K562 (cell line): ENCODE measurements at regions not wholly inside any gene's neighbourhood (a gene's known extent, or its start where the extent isn't known, plus 50 kb on each side); places are given as distances from the start of the nearest gene placed in this dataset.

Experiments
- ARID3A ChIP-seq: IDR thresholded peaks from 2 replicates; pipeline ENCODE4 v1.6.1; 2012; ENCODE audit warnings: low read depth, low read length, improper control_type of control experiment, borderline replicate concordance
- CHD2 ChIP-seq: IDR thresholded peaks from 2 replicates; pipeline ENCODE4 v1.6.1; 2011; ENCODE audit warnings: low read depth, low read length
- CSDE1 ChIP-seq, 2 experiments: fragments of 450-650 bp; IDR thresholded peaks; 2 replicates each; pipeline ENCODE4 v1.6.1; 2016; ENCODE audit warnings: mild to moderate bottlenecking in 1 of 2
- ETV1 ChIP-seq: fragments of 450-650 bp; conservative IDR thresholded peaks from 2 replicates; pipeline ENCODE4 v1.6.1; 2016; ENCODE audit warnings: missing genetic modification characterization, control low read depth, low read depth, missing compliant biosample characterization
- GTF2E2 ChIP-seq: fragments of 200-800 bp; sonication (Bioruptor generic); IDR thresholded peaks from 2 replicates; pipeline ENCODE4 v1.6.1; 2016; ENCODE audit warnings: missing genetic modification characterization, missing compliant biosample characterization
- HIVEP1 ChIP-seq: fragments of 250-450 bp; sonication (Bioruptor Pico); IDR thresholded peaks from 2 replicates; pipeline ENCODE4 v1.4.0; 2020; ENCODE audit warnings: mild to moderate bottlenecking
- NFE2L1 ChIP-seq: fragments of 450-650 bp; IDR thresholded peaks from 2 replicates; pipeline ENCODE4 v1.6.1; 2016; ENCODE audit warnings: missing genetic modification characterization, low read depth, mild to moderate bottlenecking, missing compliant biosample characterization, moderate library complexity, borderline replicate concordance
- NR3C1 ChIP-seq: sonication (generic); formaldehyde crosslinking; IDR thresholded peaks from 2 replicates; pipeline ENCODE4 v1.8.1; 2022; ENCODE audit warnings: missing genetic modification reagents
- PHF21A ChIP-seq: fragments of 450-650 bp; IDR thresholded peaks from 2 replicates; pipeline ENCODE4 v1.6.1; 2017; ENCODE audit warnings: low read depth, borderline replicate concordance
- PHF8 ChIP-seq: fragments of 200-600 bp; sonication (generic); IDR thresholded peaks from 2 replicates; pipeline ENCODE4 v1.6.1; 2012; ENCODE audit warnings: mixed run types, mild to moderate bottlenecking, inconsistent platforms, low read length, moderate library complexity, borderline replicate concordance
- PPARD ChIP-seq: fragments of 250-450 bp; sonication (Bioruptor Pico); IDR thresholded peaks from 2 replicates; pipeline ENCODE4 v1.8.0; 2022; ENCODE audit warnings: inconsistent platforms, mild to moderate bottlenecking, moderate library complexity
- SLC30A9 ChIP-seq: fragments of 250-450 bp; sonication (Bioruptor Pico); IDR thresholded peaks from 2 replicates; pipeline ENCODE4 v1.8.0; 2022; ENCODE audit warnings: mild to moderate bottlenecking, moderate library complexity
- SREBF2 ChIP-seq: sonication (generic); formaldehyde crosslinking; IDR thresholded peaks from 2 replicates; pipeline ENCODE4 v1.4.0; 2020; ENCODE audit warnings: mild to moderate bottlenecking, missing genetic modification reagents
- TCFL5 ChIP-seq: fragments of 250-450 bp; sonication (Bioruptor Pico); conservative IDR thresholded peaks from 2 replicates; pipeline ENCODE4 v1.6.1; 2021; ENCODE audit warnings: mild to moderate bottlenecking, moderate library complexity, matching md5 sums
- ZNF184 ChIP-seq: sonication (generic); formaldehyde crosslinking; IDR thresholded peaks from 2 replicates; pipeline ENCODE4 v1.5.0; 2020; ENCODE audit warnings: missing genetic modification reagents
- ZNF695 ChIP-seq: fragments of 450-650 bp; formaldehyde crosslinking; IDR thresholded peaks from 2 replicates; pipeline ENCODE4 v1.4.0; 2020; ENCODE audit warnings: mild to moderate bottlenecking, moderate library complexity
- ZSCAN29 ChIP-seq: fragments of 450-650 bp; IDR thresholded peaks from 2 replicates; pipeline ENCODE4 v1.6.1; 2017
- TF ChIP-seq, protein P1 (sequence below): sonication (generic); formaldehyde crosslinking; IDR thresholded peaks from 2 replicates; pipeline ENCODE4 v1.8.0; 2022; ENCODE audit warnings: mild to moderate bottlenecking, missing genetic modification reagents
- TF ChIP-seq, protein P2 (sequence below): sonication (generic); formaldehyde crosslinking; IDR thresholded peaks from 2 replicates; pipeline ENCODE4 v1.8.1; 2023; ENCODE audit warnings: mild to moderate bottlenecking, missing genetic modification reagents
- TF ChIP-seq, protein P3 (sequence below), 3 experiments: fragments of 200-800 bp in 1 of 3; fragments of 250-450 bp in 1 of 3; fragments of 450-650 bp in 1 of 3; sonication (Bioruptor Pico) in 1 of 3; sonication (Bioruptor generic) in 1 of 3; formaldehyde crosslinking in 1 of 3; IDR thresholded peaks; 2 replicates each; pipeline versions ENCODE4 v1.6.1 to v1.8.0; 2016 to 2022; ENCODE audit warnings: mild to moderate bottlenecking in 2 of 3, missing genetic modification characterization in 2 of 3, missing compliant biosample characterization in 1 of 3, moderate library complexity in 1 of 3

DNA sequence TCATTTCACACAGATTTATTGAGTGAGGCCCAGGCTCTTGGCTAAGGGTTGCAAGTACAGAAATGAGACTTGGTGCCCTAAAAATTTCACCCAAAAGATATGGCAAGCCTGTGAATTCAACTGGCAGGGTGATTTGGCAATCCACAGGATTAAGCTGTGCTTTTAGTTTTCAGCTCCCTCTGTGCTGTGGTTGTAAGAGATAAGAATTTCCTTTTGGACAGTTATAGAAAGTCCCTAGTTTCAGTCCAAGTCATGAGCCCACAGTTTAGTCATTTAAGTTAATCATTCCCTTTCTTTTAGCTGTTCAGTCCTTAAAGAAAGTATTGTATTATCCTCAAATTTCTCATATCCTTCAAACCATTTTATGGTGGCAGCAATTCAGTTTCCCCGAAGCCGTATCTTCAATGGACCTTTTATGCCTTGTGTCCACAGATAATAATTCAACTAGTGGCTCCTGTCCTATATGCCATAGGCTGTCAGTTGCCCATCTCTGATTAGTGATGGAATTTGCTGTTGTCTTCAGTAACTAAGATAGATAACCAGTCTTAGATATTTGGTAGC lies 73.4 kb upstream of the NAMPT start (continued):
- TF ChIP-seq PPARD (CRISPR knock-in tag): no peak
- no peak for TF ChIP-seq TCFL5 (CRISPR knock-in tag)
- no peak for TF ChIP-seq SLC30A9 (CRISPR knock-in tag)
- TF ChIP-seq ETV1 (tag): 0 out of 2 replicates have a peak, but pooled peaks have one; percentile 4
- no peak for TF ChIP-seq NFE2L1
- peak; percentile 77; the same call in 1 of the 2 replicates for TF ChIP-seq ARID3A
- no peak for TF ChIP-seq PHF21A
- TF ChIP-seq ZNF184 (CRISPR knock-in tag): no peak
- TF ChIP-seq SREBF2: no peak
- no peak for TF ChIP-seq CSDE1 (IDR thresholded peaks at IDR 0.05)
- no peak for TF ChIP-seq CHD2
- no peak for TF ChIP-seq PHF8
- no peak for TF ChIP-seq GTF2E2 (tag)
- no peak for TF ChIP-seq NR3C1 (CRISPR knock-in tag)
- TF ChIP-seq, protein P1, sequence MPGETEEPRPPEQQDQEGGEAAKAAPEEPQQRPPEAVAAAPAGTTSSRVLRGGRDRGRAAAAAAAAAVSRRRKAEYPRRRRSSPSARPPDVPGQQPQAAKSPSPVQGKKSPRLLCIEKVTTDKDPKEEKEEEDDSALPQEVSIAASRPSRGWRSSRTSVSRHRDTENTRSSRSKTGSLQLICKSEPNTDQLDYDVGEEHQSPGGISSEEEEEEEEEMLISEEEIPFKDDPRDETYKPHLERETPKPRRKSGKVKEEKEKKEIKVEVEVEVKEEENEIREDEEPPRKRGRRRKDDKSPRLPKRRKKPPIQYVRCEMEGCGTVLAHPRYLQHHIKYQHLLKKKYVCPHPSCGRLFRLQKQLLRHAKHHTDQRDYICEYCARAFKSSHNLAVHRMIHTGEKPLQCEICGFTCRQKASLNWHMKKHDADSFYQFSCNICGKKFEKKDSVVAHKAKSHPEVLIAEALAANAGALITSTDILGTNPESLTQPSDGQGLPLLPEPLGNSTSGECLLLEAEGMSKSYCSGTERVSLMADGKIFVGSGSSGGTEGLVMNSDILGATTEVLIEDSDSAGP (CRISPR knock-in tag): no peak
- no peak for TF ChIP-seq ZSCAN29
- TF ChIP-seq, protein P2, sequence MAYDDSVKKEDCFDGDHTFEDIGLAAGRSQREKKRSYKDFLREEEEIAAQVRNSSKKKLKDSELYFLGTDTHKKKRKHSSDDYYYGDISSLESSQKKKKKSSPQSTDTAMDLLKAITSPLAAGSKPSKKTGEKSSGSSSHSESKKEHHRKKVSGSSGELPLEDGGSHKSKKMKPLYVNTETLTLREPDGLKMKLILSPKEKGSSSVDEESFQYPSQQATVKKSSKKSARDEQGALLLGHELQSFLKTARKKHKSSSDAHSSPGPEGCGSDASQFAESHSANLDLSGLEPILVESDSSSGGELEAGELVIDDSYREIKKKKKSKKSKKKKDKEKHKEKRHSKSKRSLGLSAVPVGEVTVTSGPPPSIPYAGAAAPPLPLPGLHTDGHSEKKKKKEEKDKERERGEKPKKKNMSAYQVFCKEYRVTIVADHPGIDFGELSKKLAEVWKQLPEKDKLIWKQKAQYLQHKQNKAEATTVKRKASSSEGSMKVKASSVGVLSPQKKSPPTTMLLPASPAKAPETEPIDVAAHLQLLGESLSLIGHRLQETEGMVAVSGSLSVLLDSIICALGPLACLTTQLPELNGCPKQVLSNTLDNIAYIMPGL (CRISPR knock-in tag): no peak
- TF ChIP-seq, protein P3, sequence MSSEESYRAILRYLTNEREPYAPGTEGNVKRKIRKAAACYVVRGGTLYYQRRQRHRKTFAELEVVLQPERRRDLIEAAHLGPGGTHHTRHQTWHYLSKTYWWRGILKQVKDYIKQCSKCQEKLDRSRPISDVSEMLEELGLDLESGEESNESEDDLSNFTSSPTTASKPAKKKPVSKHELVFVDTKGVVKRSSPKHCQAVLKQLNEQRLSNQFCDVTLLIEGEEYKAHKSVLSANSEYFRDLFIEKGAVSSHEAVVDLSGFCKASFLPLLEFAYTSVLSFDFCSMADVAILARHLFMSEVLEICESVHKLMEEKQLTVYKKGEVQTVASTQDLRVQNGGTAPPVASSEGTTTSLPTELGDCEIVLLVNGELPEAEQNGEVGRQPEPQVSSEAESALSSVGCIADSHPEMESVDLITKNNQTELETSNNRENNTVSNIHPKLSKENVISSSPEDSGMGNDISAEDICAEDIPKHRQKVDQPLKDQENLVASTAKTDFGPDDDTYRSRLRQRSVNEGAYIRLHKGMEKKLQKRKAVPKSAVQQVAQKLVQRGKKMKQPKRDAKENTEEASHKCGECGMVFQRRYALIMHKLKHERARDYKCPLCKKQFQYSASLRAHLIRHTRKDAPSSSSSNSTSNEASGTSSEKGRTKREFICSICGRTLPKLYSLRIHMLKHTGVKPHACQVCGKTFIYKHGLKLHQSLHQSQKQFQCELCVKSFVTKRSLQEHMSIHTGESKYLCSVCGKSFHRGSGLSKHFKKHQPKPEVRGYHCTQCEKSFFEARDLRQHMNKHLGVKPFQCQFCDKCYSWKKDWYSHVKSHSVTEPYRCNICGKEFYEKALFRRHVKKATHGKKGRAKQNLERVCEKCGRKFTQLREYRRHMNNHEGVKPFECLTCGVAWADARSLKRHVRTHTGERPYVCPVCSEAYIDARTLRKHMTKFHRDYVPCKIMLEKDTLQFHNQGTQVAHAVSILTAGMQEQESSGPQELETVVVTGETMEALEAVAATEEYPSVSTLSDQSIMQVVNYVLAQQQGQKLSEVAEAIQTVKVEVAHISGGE (CRISPR knock-in tag; IDR thresholded peaks at IDR 0.05): no peak
- TF ChIP-seq HIVEP1 (CRISPR knock-in tag): no peak
- TF ChIP-seq ZNF695 (CRISPR knock-in tag): no peak
